ENCODE measurements at regions not wholly inside any gene's neighbourhood (a gene's known extent, or its start where the extent isn't known, plus 50 kb on each side); places are given as distances from the start of the nearest gene placed in this dataset.

DNA sequence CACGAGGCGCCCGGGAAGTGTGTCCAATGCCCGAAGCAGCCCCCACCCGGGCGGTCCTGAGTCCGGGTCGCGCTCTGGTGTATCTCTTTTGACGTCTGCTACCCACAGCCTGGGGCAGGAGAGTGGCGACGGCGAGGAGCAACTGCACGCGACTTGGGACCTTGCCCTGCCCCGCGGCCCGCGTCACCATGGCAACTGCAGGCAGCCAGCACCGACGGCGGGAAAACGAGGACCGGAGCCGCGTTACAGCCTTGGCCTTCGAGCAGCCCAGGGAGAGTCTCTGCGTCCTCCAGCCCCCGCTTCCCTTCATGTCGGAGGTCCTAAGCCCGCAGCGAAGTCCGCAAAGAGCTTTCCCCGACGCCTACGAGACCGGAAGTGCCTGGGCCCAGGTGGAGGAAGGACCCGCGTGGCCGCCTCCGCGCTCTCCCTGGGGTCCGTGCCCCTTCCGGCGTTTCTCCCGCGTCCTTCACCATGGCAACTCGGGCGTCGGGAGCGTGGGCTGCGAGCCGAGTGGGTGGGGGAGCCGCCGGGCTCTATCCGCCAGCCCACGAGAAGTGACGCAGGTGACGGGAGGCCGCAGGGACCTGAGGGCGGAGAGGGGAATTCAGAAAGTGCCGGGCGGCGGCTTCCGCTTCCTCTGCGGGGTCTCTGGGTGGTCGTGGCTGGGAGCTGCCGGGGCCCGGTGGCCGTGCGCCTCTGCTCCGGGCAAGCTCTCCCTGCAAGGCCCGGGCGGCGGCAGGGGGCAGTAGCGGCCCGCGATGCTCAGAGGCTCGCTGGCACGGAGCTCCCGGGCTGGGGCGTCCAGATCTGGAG, 88.6 kb upstream of the TGM3 start (continued):
- TF ChIP-seq, protein P1, sequence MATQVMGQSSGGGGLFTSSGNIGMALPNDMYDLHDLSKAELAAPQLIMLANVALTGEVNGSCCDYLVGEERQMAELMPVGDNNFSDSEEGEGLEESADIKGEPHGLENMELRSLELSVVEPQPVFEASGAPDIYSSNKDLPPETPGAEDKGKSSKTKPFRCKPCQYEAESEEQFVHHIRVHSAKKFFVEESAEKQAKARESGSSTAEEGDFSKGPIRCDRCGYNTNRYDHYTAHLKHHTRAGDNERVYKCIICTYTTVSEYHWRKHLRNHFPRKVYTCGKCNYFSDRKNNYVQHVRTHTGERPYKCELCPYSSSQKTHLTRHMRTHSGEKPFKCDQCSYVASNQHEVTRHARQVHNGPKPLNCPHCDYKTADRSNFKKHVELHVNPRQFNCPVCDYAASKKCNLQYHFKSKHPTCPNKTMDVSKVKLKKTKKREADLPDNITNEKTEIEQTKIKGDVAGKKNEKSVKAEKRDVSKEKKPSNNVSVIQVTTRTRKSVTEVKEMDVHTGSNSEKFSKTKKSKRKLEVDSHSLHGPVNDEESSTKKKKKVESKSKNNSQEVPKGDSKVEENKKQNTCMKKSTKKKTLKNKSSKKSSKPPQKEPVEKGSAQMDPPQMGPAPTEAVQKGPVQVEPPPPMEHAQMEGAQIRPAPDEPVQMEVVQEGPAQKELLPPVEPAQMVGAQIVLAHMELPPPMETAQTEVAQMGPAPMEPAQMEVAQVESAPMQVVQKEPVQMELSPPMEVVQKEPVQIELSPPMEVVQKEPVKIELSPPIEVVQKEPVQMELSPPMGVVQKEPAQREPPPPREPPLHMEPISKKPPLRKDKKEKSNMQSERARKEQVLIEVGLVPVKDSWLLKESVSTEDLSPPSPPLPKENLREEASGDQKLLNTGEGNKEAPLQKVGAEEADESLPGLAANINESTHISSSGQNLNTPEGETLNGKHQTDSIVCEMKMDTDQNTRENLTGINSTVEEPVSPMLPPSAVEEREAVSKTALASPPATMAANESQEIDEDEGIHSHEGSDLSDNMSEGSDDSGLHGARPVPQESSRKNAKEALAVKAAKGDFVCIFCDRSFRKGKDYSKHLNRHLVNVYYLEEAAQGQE (IDR thresholded peaks at IDR 0.05; ENCODE audit: borderline replicate concordance in 1 of 2, low read depth in 1 of 2, low read length in 2 of 2) = no peak
- TF ChIP-seq TAF15 (IDR thresholded peaks at IDR 0.05; ENCODE audit: low read depth, low read length, poor library complexity, severe bottlenecking) (peak; percentile 33), ESRRA (CRISPR knock-in tag; IDR thresholded peaks at IDR 0.05; ENCODE audit: low read depth) (no peak), ZNF34 (CRISPR knock-in tag; IDR thresholded peaks at IDR 0.05; ENCODE audit: borderline replicate concordance) (no peak), ATM (IDR thresholded peaks at IDR 0.05; ENCODE audit: borderline replicate concordance) (no peak), ZNF484 (CRISPR knock-in tag; IDR thresholded peaks at IDR 0.05; ENCODE audit: borderline replicate concordance, low read depth) (peak; percentile 83; the same call in 1 of the 2 replicates), YEATS2 (CRISPR knock-in tag; IDR thresholded peaks at IDR 0.05; ENCODE audit: borderline replicate concordance) (0 out of 2 replicates have a peak, but pooled peaks have one; percentile 28), HIVEP1 (CRISPR knock-in tag; IDR thresholded peaks at IDR 0.05) (peak; percentile 77; the same call in 1 of the 2 replicates), NFYB (CRISPR knock-in tag; IDR thresholded peaks at IDR 0.05) (peak; percentile 29; the same call in 1 of the 2 replicates), ATRX (CRISPR knock-in tag; IDR thresholded peaks at IDR 0.05; ENCODE audit: borderline replicate concordance) (no peak), ZNF3 (CRISPR knock-in tag; IDR thresholded peaks at IDR 0.05) (no peak), ZNF678 (CRISPR knock-in tag; IDR thresholded peaks at IDR 0.05) (no peak; the same call in 1 of the 2 replicates), FOXP1 (IDR thresholded peaks at IDR 0.05) (no peak), FOXP1 (CRISPR knock-in tag; IDR thresholded peaks at IDR 0.05) (no peak)
- TF ChIP-seq, protein P2, sequence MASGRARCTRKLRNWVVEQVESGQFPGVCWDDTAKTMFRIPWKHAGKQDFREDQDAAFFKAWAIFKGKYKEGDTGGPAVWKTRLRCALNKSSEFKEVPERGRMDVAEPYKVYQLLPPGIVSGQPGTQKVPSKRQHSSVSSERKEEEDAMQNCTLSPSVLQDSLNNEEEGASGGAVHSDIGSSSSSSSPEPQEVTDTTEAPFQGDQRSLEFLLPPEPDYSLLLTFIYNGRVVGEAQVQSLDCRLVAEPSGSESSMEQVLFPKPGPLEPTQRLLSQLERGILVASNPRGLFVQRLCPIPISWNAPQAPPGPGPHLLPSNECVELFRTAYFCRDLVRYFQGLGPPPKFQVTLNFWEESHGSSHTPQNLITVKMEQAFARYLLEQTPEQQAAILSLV (CRISPR knock-in tag; IDR thresholded peaks at IDR 0.05; ENCODE audit: borderline replicate concordance) = peak; percentile 40; the same call in 1 of the 2 replicates
- TF ChIP-seq, protein P3, sequence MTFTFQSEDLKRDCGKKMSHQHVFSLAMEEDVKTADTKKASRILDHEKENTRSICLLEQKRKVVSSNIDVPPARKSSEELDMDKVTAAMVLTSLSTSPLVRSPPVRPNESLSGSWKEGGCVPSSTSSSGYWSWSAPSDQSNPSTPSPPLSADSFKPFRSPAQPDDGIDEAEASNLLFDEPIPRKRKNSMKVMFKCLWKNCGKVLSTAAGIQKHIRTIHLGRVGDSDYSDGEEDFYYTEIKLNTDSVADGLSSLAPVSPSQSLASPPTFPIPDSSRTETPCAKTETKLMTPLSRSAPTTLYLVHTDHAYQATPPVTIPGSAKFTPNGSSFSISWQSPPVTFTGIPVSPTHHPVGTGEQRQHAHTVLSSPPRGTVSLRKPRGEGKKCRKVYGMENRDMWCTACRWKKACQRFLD (CRISPR knock-in tag; IDR thresholded peaks at IDR 0.05; ENCODE audit: borderline replicate concordance) = peak; percentile 85
- TF ChIP-seq, protein P4, sequence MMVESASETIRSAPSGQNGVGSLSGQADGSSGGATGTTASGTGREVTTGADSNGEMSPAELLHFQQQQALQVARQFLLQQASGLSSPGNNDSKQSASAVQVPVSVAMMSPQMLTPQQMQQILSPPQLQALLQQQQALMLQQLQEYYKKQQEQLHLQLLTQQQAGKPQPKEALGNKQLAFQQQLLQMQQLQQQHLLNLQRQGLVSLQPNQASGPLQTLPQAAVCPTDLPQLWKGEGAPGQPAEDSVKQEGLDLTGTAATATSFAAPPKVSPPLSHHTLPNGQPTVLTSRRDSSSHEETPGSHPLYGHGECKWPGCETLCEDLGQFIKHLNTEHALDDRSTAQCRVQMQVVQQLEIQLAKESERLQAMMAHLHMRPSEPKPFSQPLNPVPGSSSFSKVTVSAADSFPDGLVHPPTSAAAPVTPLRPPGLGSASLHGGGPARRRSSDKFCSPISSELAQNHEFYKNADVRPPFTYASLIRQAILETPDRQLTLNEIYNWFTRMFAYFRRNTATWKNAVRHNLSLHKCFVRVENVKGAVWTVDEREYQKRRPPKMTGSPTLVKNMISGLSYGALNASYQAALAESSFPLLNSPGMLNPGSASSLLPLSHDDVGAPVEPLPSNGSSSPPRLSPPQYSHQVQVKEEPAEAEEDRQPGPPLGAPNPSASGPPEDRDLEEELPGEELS (CRISPR knock-in tag; IDR thresholded peaks at IDR 0.05) = no peak
- TF ChIP-seq, protein P5, sequence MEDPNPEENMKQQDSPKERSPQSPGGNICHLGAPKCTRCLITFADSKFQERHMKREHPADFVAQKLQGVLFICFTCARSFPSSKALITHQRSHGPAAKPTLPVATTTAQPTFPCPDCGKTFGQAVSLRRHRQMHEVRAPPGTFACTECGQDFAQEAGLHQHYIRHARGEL (CRISPR knock-in tag; IDR thresholded peaks at IDR 0.05) = peak; percentile 94
- TF ChIP-seq, protein P6, sequence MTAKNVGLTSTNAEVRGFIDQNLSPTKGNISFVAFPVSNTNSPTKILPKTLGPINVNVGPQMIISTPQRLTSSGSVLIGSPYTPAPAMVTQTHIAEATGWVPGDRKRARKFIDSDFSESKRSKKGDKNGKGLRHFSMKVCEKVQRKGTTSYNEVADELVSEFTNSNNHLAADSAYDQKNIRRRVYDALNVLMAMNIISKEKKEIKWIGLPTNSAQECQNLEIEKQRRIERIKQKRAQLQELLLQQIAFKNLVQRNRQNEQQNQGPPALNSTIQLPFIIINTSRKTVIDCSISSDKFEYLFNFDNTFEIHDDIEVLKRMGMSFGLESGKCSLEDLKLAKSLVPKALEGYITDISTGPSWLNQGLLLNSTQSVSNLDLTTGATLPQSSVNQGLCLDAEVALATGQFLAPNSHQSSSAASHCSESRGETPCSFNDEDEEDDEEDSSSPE (CRISPR knock-in tag; IDR thresholded peaks at IDR 0.05) = peak; percentile 60; the same call in 1 of the 2 replicates

Measured in HepG2 (cell line).